HFFc6 (cell line): ENCODE measurements at regions not wholly inside any gene's neighbourhood (a gene's known extent, or its start where the extent isn't known, plus 50 kb on each side); places are given as distances from the start of the nearest gene placed in this dataset.

Source experiments
- DNase-seq: peaks from one replicate; pipeline ENCODE4 v3.0.0-alpha.2; 2018
- H3K27ac Mint-ChIP-seq: 2 replicates; pipeline ENCODE4 v1.8.0; 2020; ENCODE audit warnings: mild to moderate bottlenecking, mixed read lengths
- H3K27me3 Mint-ChIP-seq: 2 replicates; pipeline ENCODE4 v1.8.0; 2021; ENCODE audit warnings: mild to moderate bottlenecking, moderate library complexity, mixed read lengths; ENCODE audit not compliant: insufficient read depth
- H3K36me3 Mint-ChIP-seq: 2 replicates; pipeline ENCODE4 v1.8.0; 2021; ENCODE audit warnings: low read depth, mixed read lengths
- H3K4me1 Mint-ChIP-seq: 2 replicates; pipeline ENCODE4 v1.8.0; 2020; ENCODE audit warnings: low read depth, mixed read lengths
- H3K4me3 Mint-ChIP-seq: 2 replicates; pipeline ENCODE4 v1.8.0; 2020; ENCODE audit warnings: mild to moderate bottlenecking, moderate library complexity, mixed read lengths
- H3K9me3 Mint-ChIP-seq: 2 replicates; pipeline ENCODE4 v1.8.0; 2020; ENCODE audit warnings: mild to moderate bottlenecking, mixed read lengths
- TF ChIP-seq, protein P1 (sequence below): fragments of 200-600 bp; sonication (generic); IDR thresholded peaks from 2 replicates; pipeline ENCODE4 v1.5.0; 2021; ENCODE audit warnings: antibody characterized with exemption, mild to moderate bottlenecking

DNA sequence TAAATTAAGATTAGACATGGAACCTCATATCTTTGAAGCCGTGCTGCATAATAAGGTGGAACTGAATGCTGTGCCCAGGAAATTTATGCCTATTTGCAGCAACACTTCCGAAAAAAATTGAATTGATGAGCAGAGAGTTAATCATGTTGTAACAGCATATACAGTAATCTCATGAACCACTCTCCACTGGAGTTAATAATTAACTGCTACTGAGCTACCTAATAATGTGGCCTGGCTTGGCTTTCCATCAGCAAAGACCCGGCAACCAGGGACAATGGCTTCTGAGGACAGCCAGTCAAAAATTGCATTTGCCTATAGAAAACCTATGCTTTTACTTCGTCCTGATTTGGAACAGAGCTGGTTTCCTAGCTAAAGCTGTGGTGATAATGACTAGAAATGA is 63.8 kb upstream of the GATB start:
- Mint-ChIP-seq H3K36me3 (no peaks in the 10 kb centered on the region), H3K9me3 (no peaks in the 10 kb centered on the region), H3K4me1 (peaks cover 18% of the 10 kb centered on the region; the same call in 1 of the 2 replicates), H3K4me3 (no peak overlapping the region), H3K27me3 (no peaks in the 10 kb centered on the region; the same call in 1 of the 2 replicates), H3K27ac (no peak overlapping the region)
- TF ChIP-seq, protein P1, sequence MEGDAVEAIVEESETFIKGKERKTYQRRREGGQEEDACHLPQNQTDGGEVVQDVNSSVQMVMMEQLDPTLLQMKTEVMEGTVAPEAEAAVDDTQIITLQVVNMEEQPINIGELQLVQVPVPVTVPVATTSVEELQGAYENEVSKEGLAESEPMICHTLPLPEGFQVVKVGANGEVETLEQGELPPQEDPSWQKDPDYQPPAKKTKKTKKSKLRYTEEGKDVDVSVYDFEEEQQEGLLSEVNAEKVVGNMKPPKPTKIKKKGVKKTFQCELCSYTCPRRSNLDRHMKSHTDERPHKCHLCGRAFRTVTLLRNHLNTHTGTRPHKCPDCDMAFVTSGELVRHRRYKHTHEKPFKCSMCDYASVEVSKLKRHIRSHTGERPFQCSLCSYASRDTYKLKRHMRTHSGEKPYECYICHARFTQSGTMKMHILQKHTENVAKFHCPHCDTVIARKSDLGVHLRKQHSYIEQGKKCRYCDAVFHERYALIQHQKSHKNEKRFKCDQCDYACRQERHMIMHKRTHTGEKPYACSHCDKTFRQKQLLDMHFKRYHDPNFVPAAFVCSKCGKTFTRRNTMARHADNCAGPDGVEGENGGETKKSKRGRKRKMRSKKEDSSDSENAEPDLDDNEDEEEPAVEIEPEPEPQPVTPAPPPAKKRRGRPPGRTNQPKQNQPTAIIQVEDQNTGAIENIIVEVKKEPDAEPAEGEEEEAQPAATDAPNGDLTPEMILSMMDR: no peak
- DNase-seq: no peak

DNA sequence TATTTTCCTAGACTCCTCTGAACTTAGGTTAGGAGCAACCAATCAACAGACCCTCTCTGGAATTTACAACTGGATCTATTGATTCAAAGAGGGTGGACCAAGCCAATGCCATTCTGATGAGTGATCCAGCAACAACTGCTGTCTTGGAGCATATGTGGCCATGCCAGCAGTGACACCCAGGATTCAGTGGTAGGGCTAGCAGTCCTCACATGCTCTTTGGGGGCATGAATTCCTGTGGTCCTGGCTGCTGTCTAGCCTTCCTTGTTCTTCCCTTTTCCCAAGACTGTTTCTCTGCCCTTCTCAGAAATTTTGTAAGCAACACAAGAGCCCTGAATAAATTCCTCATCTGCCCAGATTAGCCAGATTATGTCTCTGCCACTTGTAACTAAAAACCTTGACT is 61.5 kb upstream of the GATB start:
- Mint-ChIP-seq H3K9me3 (no peaks in the 10 kb centered on the region), H3K27me3 (no peaks in the 10 kb centered on the region; the same call in 1 of the 2 replicates), H3K36me3 (no peaks in the 10 kb centered on the region), H3K27ac (no peak overlapping the region), H3K4me3 (no peak overlapping the region), H3K4me1 (peaks cover 18% of the 10 kb centered on the region; the same call in 1 of the 2 replicates)
- no peak for DNase-seq
- TF ChIP-seq, protein P1: no peak

- DNase-seq: no peak
- H3K4me3 Mint-ChIP-seq: no peak overlapping the region
- peaks cover 1% of the 10 kb centered on the region; the same call in 1 of the 2 replicates for H3K27me3 Mint-ChIP-seq
- no peaks in the 10 kb centered on the region for H3K9me3 Mint-ChIP-seq
- TF ChIP-seq, protein P1: no peak
- no peak overlapping the region for H3K27ac Mint-ChIP-seq
- H3K4me1 Mint-ChIP-seq: peaks cover 11% of the 10 kb centered on the region; the same call in 1 of the 2 replicates
- no peaks in the 10 kb centered on the region for H3K36me3 Mint-ChIP-seq
These were observed 59.2 kb upstream of the GATB start for GRCh38 chr4:151820004-151820403.

DNA sequence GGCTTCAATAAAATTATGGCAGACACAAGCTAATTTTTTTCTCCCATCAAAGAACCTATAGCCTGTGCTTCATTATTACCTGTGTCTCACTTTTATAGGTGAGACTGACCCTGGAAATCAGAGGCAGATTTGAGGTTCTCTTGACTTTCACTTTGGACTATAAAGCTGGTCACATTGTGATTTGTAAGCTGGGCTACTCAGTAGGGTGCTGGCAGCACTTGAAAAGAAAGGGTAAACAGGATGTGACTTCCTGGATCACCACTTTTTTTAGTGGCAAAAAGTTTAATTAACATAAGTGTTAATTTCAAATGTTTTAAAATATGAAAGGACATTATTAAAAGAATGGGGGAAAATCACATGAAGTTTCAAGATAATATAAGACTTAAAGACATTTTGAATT is 50.6 kb upstream of the GATB start:
- H3K36me3 Mint-ChIP-seq: 0 out of 2 replicates have a peak, but pooled peaks cover 8% of the 10 kb centered on the region
- H3K4me3 Mint-ChIP-seq: no peak overlapping the region
- 0 out of 2 replicates have a peak, but pooled peaks cover 1% of the 10 kb centered on the region for H3K27me3 Mint-ChIP-seq
- peaks cover 7% of the 10 kb centered on the region; the same call in 1 of the 2 replicates for H3K9me3 Mint-ChIP-seq
- no peak for DNase-seq
- H3K4me1 Mint-ChIP-seq: peaks cover 31% of the 10 kb centered on the region
- TF ChIP-seq, protein P1: no peak
- no peak overlapping the region for H3K27ac Mint-ChIP-seq
